ENCODE measurements at regions not wholly inside any gene's neighbourhood (a gene's known extent, or its start where the extent isn't known, plus 50 kb on each side); places are given as distances from the start of the nearest gene placed in this dataset.

DNA sequence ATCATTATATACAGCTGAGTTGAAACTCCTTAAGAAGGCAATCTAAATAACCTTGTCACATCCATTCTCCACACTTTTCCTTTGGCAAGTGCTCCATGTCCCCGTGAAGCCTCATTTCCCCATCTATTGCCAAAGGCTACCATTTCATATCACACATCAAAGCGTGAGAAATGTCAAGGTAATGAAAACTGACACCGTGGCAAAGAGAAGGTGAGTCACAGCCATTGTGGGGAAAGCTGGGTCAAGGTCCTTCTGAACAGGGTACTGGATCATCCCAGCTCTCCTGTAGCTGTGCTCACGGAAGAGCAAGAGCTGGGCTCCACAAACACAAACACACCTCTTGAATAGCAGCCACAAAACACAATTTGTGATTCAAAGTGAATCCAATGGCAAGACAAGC, 58.2 kb upstream of the REG3G start:
- TF ChIP-seq, protein P1, sequence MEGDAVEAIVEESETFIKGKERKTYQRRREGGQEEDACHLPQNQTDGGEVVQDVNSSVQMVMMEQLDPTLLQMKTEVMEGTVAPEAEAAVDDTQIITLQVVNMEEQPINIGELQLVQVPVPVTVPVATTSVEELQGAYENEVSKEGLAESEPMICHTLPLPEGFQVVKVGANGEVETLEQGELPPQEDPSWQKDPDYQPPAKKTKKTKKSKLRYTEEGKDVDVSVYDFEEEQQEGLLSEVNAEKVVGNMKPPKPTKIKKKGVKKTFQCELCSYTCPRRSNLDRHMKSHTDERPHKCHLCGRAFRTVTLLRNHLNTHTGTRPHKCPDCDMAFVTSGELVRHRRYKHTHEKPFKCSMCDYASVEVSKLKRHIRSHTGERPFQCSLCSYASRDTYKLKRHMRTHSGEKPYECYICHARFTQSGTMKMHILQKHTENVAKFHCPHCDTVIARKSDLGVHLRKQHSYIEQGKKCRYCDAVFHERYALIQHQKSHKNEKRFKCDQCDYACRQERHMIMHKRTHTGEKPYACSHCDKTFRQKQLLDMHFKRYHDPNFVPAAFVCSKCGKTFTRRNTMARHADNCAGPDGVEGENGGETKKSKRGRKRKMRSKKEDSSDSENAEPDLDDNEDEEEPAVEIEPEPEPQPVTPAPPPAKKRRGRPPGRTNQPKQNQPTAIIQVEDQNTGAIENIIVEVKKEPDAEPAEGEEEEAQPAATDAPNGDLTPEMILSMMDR (IDR thresholded peaks at IDR 0.05), result no peak
- no peak for TF ChIP-seq POLR2A (IDR thresholded peaks at IDR 0.05)

Data from testis (tissue), 2 donors.